ENCODE measurements at regions not wholly inside any gene's neighbourhood (a gene's known extent, or its start where the extent isn't known, plus 50 kb on each side); places are given as distances from the start of the nearest gene placed in this dataset.

DNA sequence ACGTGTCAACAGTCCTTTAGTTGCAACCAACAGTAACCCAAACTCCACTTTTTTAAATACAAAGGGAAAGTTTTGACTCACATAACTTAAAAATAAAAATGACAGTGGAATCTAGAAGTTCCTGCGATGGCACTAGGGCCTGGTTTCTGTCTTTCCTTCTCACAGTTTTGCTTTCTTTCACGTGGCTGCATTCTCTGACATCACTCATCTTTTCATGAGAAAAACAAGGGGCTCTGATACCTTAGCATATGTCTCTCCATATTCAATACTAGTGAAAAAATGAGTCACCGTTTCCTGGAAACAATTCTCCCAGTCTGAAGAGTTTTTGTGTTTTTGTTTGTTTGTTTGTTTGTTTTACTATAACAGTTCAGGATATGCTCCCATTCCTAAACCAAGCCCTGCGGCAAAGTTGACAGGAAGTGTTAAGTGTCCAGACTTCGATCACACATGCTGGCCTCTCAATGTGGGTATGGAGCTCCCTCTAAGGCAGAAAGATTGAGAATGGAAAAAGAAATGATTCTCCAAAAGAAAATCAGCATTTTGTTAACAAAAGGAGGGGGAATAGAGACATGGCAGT, 483.3 kb downstream of the TTLL7 start:
- peaks cover 0 to 19% (median 8%) of the 10 kb centered on the region in 4 donors for H3K4me1 ChIP-seq
- H3K27ac ChIP-seq: no peak overlapping the region
- intact Hi-C loops (cut with DNase I): no loop called here
- H3K9me3 ChIP-seq: peaks cover 0 to 3% (median 0%) of the 10 kb centered on the region in 4 donors
- H3K27me3 ChIP-seq: no peaks in the 10 kb centered on the region
- DNase-seq: no peak
- WGBS, 2 donors: 80 to 85% methylated on average over 6 of the region's 6 CpGs
- H3K4me3 ChIP-seq: no peak overlapping the region
- H3K36me3 ChIP-seq: no peaks in the 10 kb centered on the region
- TF ChIP-seq, protein P1, sequence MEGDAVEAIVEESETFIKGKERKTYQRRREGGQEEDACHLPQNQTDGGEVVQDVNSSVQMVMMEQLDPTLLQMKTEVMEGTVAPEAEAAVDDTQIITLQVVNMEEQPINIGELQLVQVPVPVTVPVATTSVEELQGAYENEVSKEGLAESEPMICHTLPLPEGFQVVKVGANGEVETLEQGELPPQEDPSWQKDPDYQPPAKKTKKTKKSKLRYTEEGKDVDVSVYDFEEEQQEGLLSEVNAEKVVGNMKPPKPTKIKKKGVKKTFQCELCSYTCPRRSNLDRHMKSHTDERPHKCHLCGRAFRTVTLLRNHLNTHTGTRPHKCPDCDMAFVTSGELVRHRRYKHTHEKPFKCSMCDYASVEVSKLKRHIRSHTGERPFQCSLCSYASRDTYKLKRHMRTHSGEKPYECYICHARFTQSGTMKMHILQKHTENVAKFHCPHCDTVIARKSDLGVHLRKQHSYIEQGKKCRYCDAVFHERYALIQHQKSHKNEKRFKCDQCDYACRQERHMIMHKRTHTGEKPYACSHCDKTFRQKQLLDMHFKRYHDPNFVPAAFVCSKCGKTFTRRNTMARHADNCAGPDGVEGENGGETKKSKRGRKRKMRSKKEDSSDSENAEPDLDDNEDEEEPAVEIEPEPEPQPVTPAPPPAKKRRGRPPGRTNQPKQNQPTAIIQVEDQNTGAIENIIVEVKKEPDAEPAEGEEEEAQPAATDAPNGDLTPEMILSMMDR (IDR thresholded peaks at IDR 0.05): no peak
- TF ChIP-seq POLR2AphosphoS5 (IDR thresholded peaks at IDR 0.05) (no peak), POLR2A (IDR thresholded peaks at IDR 0.05) (no peak), EP300 (IDR thresholded peaks at IDR 0.05) (no peak)

DNA sequence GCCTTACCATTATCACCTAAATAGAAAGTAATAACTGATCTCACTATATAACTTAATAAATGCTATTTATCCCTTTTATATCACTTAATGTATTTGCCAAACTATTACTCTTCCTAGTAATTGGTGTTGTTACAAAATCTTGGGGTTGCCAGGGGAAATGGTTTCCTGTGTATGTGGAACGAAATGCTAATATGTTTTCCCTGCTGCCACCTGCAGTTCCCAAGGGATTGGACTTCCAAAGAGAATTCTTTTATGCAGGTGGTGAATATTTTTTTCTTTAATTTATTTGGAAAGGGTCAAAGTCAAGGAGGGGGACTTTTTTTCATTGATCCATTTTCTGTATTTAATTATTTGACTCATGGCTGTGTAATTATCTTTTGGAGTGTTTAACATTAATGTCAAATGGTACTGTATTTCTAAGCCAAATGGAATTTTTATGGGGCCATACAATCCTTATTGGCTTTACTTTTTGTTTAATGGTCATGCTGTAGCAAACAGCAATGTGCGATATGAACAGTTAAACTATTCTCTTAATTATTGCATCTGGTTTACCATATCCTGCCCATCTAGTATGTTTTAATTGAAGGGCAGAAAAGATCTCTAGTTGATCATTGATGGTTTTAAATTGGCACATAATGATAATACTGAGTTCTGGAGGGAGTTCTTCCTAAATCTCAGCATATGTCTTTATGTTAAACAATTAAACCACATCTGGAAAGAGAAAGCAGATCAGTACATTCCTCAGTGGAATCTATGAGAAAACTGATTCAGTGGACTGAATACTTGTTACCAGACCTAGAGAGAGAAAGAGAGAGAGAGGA, 486.3 kb downstream of the TTLL7 start:
- Histone ChIP-seq H3K27ac (no peak overlapping the region), H3K27me3 (no peaks in the 10 kb centered on the region), H3K9me3 (no peaks in the 10 kb centered on the region), H3K4me3 (no peak overlapping the region), H3K4me1 (peaks cover 0 to 46% (median 31%) of the 10 kb centered on the region in 4 donors), H3K36me3 (no peaks in the 10 kb centered on the region)
- intact Hi-C loops (cut with DNase I): no loop called here
- DNase-seq: no peak
- WGBS, 2 donors: 20 to 68% methylated on average over 2 of the region's 2 CpGs
- TF ChIP-seq POLR2A (IDR thresholded peaks at IDR 0.05) (no peak), EP300 (IDR thresholded peaks at IDR 0.05) (no peak), POLR2AphosphoS5 (IDR thresholded peaks at IDR 0.05) (no peak)
- TF ChIP-seq, protein P1 (IDR thresholded peaks at IDR 0.05): no peak

DNA sequence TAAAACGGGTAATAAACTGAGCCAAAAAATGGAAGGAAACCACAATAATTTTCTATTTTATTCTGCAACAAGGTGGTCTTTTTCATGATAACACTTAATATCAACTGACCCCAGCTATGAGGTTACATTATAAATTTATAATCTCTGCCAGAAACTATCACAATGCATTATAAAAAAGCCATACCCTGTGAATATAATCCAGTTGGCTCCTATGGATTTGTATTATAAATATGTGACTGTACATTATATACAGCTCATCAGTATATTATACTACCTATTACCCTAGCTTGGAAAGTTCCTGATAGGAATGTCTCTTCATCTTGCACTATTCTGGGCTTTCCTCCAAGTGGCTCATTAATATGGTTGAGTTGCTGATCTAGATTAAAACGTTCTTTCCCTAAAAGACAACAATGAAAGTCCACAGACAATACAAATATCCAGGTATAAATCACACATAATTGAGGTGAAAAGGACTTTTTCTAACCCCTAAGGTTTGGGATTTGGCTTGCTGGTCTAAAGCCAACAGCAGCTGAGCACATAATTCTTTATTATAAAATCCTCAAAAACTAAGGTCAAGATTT, 487.7 kb downstream of the TTLL7 start:
- Histone ChIP-seq H3K27ac (no peak overlapping the region), H3K27me3 (no peaks in the 10 kb centered on the region), H3K9me3 (no peaks in the 10 kb centered on the region), H3K4me1 (peaks cover 0 to 46% (median 31%) of the 10 kb centered on the region in 4 donors), H3K4me3 (no peak overlapping the region), H3K36me3 (no peaks in the 10 kb centered on the region)
- no peak for TF ChIP-seq POLR2AphosphoS5 (IDR thresholded peaks at IDR 0.05)
- TF ChIP-seq EP300 (IDR thresholded peaks at IDR 0.05): no peak
- TF ChIP-seq, protein P1 (IDR thresholded peaks at IDR 0.05): no peak
- TF ChIP-seq POLR2A (IDR thresholded peaks at IDR 0.05): no peak
- intact Hi-C loops (cut with DNase I): no loop called here
- DNase-seq: no peak
- WGBS, 2 donors: 54 to 63% methylated on average over 2 of the region's 2 CpGs

DNA sequence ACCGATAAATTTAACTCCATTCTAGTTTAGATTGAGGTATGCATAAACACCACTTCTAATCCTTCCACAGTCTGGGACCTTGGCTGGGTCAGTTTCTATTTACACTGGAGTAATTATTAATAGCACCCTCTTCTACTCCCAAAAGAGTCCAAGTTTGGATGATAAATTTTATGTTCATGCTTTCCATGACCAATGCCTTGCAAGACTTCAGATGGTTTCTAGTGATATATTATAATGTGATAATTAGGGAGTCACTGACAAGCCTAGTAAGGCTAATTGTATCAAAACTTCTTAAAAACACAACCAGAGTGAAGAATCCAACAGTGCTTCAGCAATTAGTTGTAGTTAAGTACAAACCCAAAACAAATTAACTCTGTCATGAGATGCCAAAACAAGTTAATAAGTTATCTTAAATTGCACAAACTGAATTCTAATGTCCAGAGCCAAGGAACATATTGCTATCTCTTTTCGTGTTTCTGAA, 489.6 kb downstream of the TTLL7 start:
- H3K4me3 ChIP-seq: no peak overlapping the region
- H3K27me3 ChIP-seq: no peaks in the 10 kb centered on the region
- TF ChIP-seq POLR2A (IDR thresholded peaks at IDR 0.05) (no peak), EP300 (IDR thresholded peaks at IDR 0.05) (no peak), POLR2AphosphoS5 (IDR thresholded peaks at IDR 0.05) (no peak)
- peak overlapping the region in 3 of 4 donors; percentile 28 to 60 (median 47) for H3K27ac ChIP-seq
- DNase-seq: no peak
- WGBS, 2 donors: 39 to 45% methylated on average over 2 of the region's 2 CpGs
- H3K36me3 ChIP-seq: no peaks in the 10 kb centered on the region
- no peaks in the 10 kb centered on the region for H3K9me3 ChIP-seq
- H3K4me1 ChIP-seq: peaks cover 0 to 46% (median 31%) of the 10 kb centered on the region in 4 donors
- intact Hi-C loops (cut with DNase I): no loop called here
